C4-2B (cell line): ENCODE measurements at regions not wholly inside any gene's neighbourhood (a gene's known extent, or its start where the extent isn't known, plus 50 kb on each side); places are given as distances from the start of the nearest gene placed in this dataset.

ENCODE experiments used
- ZFX ChIP-seq: fragments of 450-650 bp; IDR thresholded peaks from 2 replicates; pipeline ENCODE4 v1.6.1; 2017
- TF ChIP-seq, protein P1 (sequence below): fragments of 450-650 bp; conservative IDR thresholded peaks from 2 replicates; pipeline ENCODE4 v1.5.1; 2017; ENCODE audit warnings: mild to moderate bottlenecking

DNA sequence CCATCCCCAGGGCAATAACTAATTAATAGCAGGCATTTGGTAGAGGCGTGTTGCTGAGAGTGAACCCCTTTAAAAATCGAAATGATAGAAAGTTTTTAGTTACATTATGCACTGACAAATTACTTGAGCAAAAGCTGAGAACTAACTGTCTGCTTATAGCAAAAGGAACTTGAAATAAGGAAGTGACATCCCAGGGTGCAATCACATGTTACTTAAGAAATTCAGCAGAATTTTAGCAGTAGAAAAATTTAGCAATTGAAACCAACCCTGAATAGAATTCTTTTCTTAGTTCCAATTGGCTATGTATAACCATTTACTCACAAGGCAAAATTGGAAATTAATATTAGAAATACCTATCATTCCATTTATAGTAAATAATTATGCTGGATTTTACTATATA lies 139.5 kb upstream of the SAMSN1 start:
- TF ChIP-seq, protein P1, sequence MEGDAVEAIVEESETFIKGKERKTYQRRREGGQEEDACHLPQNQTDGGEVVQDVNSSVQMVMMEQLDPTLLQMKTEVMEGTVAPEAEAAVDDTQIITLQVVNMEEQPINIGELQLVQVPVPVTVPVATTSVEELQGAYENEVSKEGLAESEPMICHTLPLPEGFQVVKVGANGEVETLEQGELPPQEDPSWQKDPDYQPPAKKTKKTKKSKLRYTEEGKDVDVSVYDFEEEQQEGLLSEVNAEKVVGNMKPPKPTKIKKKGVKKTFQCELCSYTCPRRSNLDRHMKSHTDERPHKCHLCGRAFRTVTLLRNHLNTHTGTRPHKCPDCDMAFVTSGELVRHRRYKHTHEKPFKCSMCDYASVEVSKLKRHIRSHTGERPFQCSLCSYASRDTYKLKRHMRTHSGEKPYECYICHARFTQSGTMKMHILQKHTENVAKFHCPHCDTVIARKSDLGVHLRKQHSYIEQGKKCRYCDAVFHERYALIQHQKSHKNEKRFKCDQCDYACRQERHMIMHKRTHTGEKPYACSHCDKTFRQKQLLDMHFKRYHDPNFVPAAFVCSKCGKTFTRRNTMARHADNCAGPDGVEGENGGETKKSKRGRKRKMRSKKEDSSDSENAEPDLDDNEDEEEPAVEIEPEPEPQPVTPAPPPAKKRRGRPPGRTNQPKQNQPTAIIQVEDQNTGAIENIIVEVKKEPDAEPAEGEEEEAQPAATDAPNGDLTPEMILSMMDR, result no peak
- no peak for TF ChIP-seq ZFX
